ENCODE measurements at regions not wholly inside any gene's neighbourhood (a gene's known extent, or its start where the extent isn't known, plus 50 kb on each side); places are given as distances from the start of the nearest gene placed in this dataset.

DNA sequence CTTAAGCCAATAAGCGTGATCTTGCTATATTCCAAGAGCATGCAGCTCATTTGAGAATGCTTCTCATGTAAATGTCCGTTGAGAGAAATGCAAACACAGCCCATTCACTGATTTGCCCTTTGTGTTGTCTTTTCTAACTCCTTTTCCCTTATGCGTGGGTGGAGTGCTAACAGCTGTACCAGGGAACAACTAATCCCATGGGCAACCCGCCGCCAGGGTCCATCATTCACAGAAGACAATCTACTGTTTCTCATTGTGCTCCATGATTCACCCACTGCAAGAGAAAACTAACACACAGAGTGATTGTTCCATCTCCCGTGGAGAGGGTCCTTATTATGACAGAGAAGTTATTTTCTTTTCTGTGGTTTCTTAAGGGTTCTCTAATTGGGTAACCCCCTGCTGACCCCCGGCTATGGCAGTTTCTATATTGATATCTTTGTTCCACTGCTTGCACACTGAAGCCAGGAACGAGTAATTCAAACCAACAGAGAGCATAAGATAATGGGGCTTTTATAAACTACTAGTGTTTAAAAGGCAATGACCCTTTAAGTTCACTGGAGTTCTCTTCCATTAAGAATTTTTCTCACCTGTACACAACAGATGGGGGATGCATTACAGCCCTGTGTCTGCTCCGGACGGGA lies 298.7 kb downstream of the BAMBI start:
- H3K9me3 Mint-ChIP-seq = no peaks in the 10 kb centered on the region
- TF ChIP-seq, protein P1, sequence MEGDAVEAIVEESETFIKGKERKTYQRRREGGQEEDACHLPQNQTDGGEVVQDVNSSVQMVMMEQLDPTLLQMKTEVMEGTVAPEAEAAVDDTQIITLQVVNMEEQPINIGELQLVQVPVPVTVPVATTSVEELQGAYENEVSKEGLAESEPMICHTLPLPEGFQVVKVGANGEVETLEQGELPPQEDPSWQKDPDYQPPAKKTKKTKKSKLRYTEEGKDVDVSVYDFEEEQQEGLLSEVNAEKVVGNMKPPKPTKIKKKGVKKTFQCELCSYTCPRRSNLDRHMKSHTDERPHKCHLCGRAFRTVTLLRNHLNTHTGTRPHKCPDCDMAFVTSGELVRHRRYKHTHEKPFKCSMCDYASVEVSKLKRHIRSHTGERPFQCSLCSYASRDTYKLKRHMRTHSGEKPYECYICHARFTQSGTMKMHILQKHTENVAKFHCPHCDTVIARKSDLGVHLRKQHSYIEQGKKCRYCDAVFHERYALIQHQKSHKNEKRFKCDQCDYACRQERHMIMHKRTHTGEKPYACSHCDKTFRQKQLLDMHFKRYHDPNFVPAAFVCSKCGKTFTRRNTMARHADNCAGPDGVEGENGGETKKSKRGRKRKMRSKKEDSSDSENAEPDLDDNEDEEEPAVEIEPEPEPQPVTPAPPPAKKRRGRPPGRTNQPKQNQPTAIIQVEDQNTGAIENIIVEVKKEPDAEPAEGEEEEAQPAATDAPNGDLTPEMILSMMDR (IDR thresholded peaks at IDR 0.05) = no peak
- DNase-seq = no peak
- H3K4me1 Mint-ChIP-seq (ENCODE audit: low read depth) = no peaks in the 10 kb centered on the region
- no peak overlapping the region for H3K4me3 Mint-ChIP-seq
- H3K27ac Mint-ChIP-seq = no peak overlapping the region
- H3K36me3 Mint-ChIP-seq (ENCODE audit: low read depth) = no peaks in the 10 kb centered on the region
- peaks cover 5% of the 10 kb centered on the region for H3K27me3 Mint-ChIP-seq (ENCODE audit: insufficient read depth)

DNA sequence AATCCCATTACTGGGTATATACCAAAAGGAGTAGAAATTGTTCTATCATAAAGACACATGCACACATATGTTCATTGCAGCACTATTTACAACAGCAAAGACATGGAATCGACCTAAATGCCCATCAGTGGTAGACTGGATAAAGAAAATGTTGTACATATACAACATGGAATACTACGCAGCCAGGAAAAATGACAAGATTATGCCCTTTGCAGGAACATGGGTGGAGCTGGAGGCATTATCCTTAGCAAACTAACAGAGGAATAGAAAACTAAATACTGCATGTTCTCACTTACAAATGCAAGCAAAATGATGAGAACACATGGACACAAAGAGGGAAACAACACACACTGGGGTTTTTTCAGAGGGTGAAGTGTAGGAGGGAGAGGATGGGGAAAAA lies 300.2 kb downstream of the BAMBI start:
- Mint-ChIP-seq H3K36me3 (ENCODE audit: low read depth) (no peaks in the 10 kb centered on the region), H3K27ac (no peak overlapping the region), H3K4me1 (ENCODE audit: low read depth) (no peaks in the 10 kb centered on the region), H3K9me3 (no peaks in the 10 kb centered on the region), H3K27me3 (ENCODE audit: insufficient read depth) (peaks cover 8% of the 10 kb centered on the region), H3K4me3 (no peak overlapping the region)
- DNase-seq = no peak
- TF ChIP-seq, protein P1 (IDR thresholded peaks at IDR 0.05) = no peak

DNA sequence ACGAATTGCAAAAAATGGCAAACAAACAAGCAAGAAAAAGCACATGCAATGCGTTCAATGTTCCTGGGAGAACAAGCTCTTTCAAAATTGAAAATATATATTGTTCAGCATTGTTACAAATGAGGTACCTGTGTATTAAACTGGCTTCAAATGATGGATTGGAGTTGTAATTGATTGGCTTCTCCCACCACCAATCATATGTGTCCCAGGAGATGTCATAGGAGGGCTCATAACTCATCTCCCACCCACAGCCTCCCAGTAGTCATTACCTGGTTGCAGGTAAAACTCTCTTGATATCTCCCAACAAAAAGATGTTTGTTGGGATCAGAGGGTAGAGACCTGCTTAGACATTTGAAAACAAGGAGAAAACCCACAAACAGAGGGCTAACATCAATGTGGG lies 302.9 kb downstream of the BAMBI start:
- TF ChIP-seq, protein P1 (IDR thresholded peaks at IDR 0.05) = no peak
- H3K27me3 Mint-ChIP-seq (ENCODE audit: insufficient read depth) = peaks cover 11% of the 10 kb centered on the region
- H3K36me3 Mint-ChIP-seq (ENCODE audit: low read depth) = no peaks in the 10 kb centered on the region
- DNase-seq = no peak
- no peaks in the 10 kb centered on the region for H3K9me3 Mint-ChIP-seq
- H3K4me1 Mint-ChIP-seq (ENCODE audit: low read depth) = peaks cover 11% of the 10 kb centered on the region
- H3K4me3 Mint-ChIP-seq = no peak overlapping the region
- no peak overlapping the region for H3K27ac Mint-ChIP-seq

DNA sequence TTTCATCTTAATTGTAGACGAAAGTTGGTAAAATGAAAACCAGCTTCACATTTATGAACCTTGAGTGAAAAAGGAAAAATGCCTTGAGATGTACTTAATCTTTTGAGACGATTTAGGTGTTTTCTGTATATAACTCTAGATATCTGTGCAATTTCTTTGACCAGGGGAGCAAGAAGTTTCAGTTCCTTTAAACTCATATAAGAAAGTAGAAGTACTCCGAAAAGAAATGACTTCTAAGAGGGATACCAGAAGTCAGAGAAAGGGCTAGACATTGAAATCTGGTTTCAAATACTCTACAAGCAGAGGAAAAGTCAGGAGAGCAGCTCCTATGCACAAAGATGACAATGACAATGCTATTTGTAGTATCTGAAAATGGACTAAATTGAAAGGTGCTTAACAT lies 303.7 kb downstream of the BAMBI start:
- Mint-ChIP-seq H3K27me3 (ENCODE audit: insufficient read depth) (peaks cover 10% of the 10 kb centered on the region), H3K36me3 (ENCODE audit: low read depth) (no peaks in the 10 kb centered on the region), H3K27ac (no peak overlapping the region), H3K4me1 (ENCODE audit: low read depth) (peaks cover 11% of the 10 kb centered on the region), H3K4me3 (no peak overlapping the region), H3K9me3 (no peaks in the 10 kb centered on the region)
- DNase-seq = no peak
- TF ChIP-seq, protein P1 (IDR thresholded peaks at IDR 0.05) = no peak

DNA sequence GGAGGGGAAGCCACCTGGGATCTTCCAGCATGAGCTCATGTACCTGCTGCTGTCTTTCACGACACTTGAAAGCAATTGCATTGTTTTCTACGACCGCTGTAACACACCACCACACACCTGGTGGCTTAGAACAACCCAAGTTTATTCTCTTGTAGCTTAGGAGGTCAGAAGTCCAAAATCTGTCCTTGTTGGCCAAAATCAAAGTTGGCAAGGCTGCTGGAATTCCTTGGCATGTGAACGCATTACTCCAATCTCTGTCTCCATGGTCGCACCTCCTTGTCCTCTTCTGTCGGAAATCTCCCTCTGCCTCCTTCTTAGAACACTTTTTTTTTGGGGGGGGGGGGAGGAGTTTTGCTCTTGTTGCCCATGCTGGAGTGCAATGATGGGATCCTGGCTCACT lies 305.7 kb downstream of the BAMBI start:
- TF ChIP-seq, protein P1 (IDR thresholded peaks at IDR 0.05) = no peak
- H3K27me3 Mint-ChIP-seq (ENCODE audit: insufficient read depth) = peaks cover 14% of the 10 kb centered on the region
- H3K4me3 Mint-ChIP-seq = no peak overlapping the region
- no peaks in the 10 kb centered on the region for H3K9me3 Mint-ChIP-seq
- no peaks in the 10 kb centered on the region for H3K36me3 Mint-ChIP-seq (ENCODE audit: low read depth)
- peaks cover 11% of the 10 kb centered on the region for H3K4me1 Mint-ChIP-seq (ENCODE audit: low read depth)
- no peak for DNase-seq
- H3K27ac Mint-ChIP-seq = no peak overlapping the region

DNA sequence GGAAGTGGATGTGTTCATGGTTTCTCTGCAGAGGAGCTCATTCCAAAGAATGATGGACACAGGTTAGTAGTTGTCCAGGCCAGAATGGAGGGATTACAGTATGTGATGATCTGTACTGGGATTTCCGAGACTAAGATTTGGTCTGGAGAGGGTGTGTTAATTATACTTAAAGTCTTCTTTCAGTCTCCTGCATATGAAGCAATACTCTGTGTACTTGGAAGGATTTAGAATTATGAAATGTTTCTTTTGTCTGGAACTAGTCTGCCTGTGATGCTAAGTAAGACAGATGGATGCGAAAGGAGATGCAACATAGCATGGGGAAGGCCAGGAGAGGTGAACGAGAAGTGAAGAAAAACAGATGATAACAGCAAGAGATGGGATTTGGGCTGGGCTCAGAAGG lies 305.1 kb upstream of the LYZL1 start:
- H3K27ac Mint-ChIP-seq = no peak overlapping the region
- H3K27me3 Mint-ChIP-seq (ENCODE audit: insufficient read depth) = peaks cover 13% of the 10 kb centered on the region
- DNase-seq = no peak
- TF ChIP-seq, protein P1 (IDR thresholded peaks at IDR 0.05) = no peak
- H3K4me1 Mint-ChIP-seq (ENCODE audit: low read depth) = peaks cover 11% of the 10 kb centered on the region
- H3K36me3 Mint-ChIP-seq (ENCODE audit: low read depth) = no peaks in the 10 kb centered on the region
- no peaks in the 10 kb centered on the region for H3K9me3 Mint-ChIP-seq
- H3K4me3 Mint-ChIP-seq = no peak overlapping the region

Data from HFFc6 (cell line).